WTC11 (cell line): ENCODE measurements at regions not wholly inside any gene's neighbourhood (a gene's known extent, or its start where the extent isn't known, plus 50 kb on each side); places are given as distances from the start of the nearest gene placed in this dataset.

Experiments
- ATF2 ChIP-seq: sonication (generic); formaldehyde crosslinking; IDR thresholded peaks from 2 replicates; pipeline ENCODE4 v1.8.1; 2022; ENCODE audit warnings: low read depth, missing genetic modification reagents, borderline replicate concordance
- CTCF ChIP-seq: fragments of 200-600 bp; IDR thresholded peaks from 2 replicates; pipeline ENCODE4 v1.8.0; 2022; ENCODE audit warnings: antibody characterized with exemption
- MXD4 ChIP-seq: fragments of 250-450 bp; sonication (Bioruptor Pico); IDR thresholded peaks from 2 replicates; pipeline ENCODE4 v1.8.0; 2021; ENCODE audit warnings: mild to moderate bottlenecking, moderate library complexity, borderline replicate concordance
- PRRX2 ChIP-seq: fragments of 250-450 bp; sonication (Bioruptor Pico); IDR thresholded peaks from 2 replicates; pipeline ENCODE4 v1.8.0; 2021; ENCODE audit warnings: mild to moderate bottlenecking
- SP1 ChIP-seq: sonication (generic); formaldehyde crosslinking; conservative IDR thresholded peaks from 2 replicates; pipeline ENCODE4 v1.8.1; 2022; ENCODE audit warnings: missing genetic modification reagents
- TF ChIP-seq, protein P1 (sequence below): sonication (generic); formaldehyde crosslinking; IDR thresholded peaks from 2 replicates; pipeline ENCODE4 v1.8.0; 2022; ENCODE audit warnings: mild to moderate bottlenecking, missing genetic modification reagents
- TF ChIP-seq, protein P2 (sequence below): sonication (generic); formaldehyde crosslinking; IDR thresholded peaks from 2 replicates; pipeline ENCODE4 v1.8.0; 2022; ENCODE audit warnings: mild to moderate bottlenecking, missing genetic modification reagents

GRCh38 chr7:155223021-155223420 lies 74.7 kb upstream of the INSIG1 start:
- no peak for TF ChIP-seq CTCF
- TF ChIP-seq, protein P1, sequence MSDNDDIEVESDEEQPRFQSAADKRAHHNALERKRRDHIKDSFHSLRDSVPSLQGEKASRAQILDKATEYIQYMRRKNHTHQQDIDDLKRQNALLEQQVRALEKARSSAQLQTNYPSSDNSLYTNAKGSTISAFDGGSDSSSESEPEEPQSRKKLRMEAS, result no peak
- no peak for TF ChIP-seq ATF2 (CRISPR knock-in tag)
- no peak for TF ChIP-seq SP1
- no peak for TF ChIP-seq MXD4 (CRISPR knock-in tag)
- TF ChIP-seq, protein P2, sequence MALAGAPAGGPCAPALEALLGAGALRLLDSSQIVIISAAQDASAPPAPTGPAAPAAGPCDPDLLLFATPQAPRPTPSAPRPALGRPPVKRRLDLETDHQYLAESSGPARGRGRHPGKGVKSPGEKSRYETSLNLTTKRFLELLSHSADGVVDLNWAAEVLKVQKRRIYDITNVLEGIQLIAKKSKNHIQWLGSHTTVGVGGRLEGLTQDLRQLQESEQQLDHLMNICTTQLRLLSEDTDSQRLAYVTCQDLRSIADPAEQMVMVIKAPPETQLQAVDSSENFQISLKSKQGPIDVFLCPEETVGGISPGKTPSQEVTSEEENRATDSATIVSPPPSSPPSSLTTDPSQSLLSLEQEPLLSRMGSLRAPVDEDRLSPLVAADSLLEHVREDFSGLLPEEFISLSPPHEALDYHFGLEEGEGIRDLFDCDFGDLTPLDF (CRISPR knock-in tag), result no peak
- no peak for TF ChIP-seq PRRX2 (CRISPR knock-in tag)
